WTC11 (cell line): ENCODE measurements at regions not wholly inside any gene's neighbourhood (a gene's known extent, or its start where the extent isn't known, plus 50 kb on each side); places are given as distances from the start of the nearest gene placed in this dataset.

Experiments used
- ATAC-seq: fragments of 200-7000 bp; cut with Tn5 transposase; 2 replicates; pipeline ENCODE4 v1.10.0; 2021; ENCODE audit warnings: mild to moderate bottlenecking, moderate library complexity
- CTCF ChIA-PET: fragments of 300-600 bp; sonication (Branson Sonifier 250); formaldehyde crosslinking; loops from one replicate; lab custom pipeline; 2021; ENCODE audit warnings: antibody characterized with exemption; lab: Charles Lee
- POLR2A ChIA-PET: fragments of 350-600 bp; sonication (Branson Sonifier 250); formaldehyde crosslinking; loops from one replicate; lab custom pipeline; 2021; ENCODE audit warnings: antibody characterized with exemption; lab: Charles Lee
- DNase-seq: peaks from one replicate; pipeline ENCODE4 v3.0.0; 2021; ENCODE audit warnings: low spot score
- H3K27ac Mint-ChIP-seq: 2 replicates; pipeline ENCODE4 v1.8.0; 2021; ENCODE audit warnings: mixed read lengths
- H3K27me3 Mint-ChIP-seq: 2 replicates; pipeline ENCODE4 v1.8.0; 2021; ENCODE audit warnings: low read depth, mild to moderate bottlenecking, moderate library complexity, mixed read lengths
- H3K36me3 Mint-ChIP-seq: 2 replicates; pipeline ENCODE4 v1.8.0; 2021; ENCODE audit warnings: mixed read lengths
- H3K4me1 Mint-ChIP-seq: 2 replicates; pipeline ENCODE4 v1.8.0; 2022; ENCODE audit warnings: mixed read lengths
- H3K4me3 Mint-ChIP-seq: 2 replicates; pipeline ENCODE4 v1.8.0; 2021; ENCODE audit warnings: mild to moderate bottlenecking, moderate library complexity, mixed read lengths
- H3K9me3 Mint-ChIP-seq: 2 replicates; pipeline ENCODE4 v1.8.0; 2021; ENCODE audit warnings: mixed read lengths
- ATF1 ChIP-seq: sonication (generic); formaldehyde crosslinking; IDR thresholded peaks from 2 replicates; pipeline ENCODE4 v1.8.1; 2023; ENCODE audit warnings: mild to moderate bottlenecking, moderate library complexity, missing genetic modification reagents
- CBFB ChIP-seq: sonication (generic); formaldehyde crosslinking; IDR thresholded peaks from 2 replicates; pipeline ENCODE4 v1.8.1; 2022; ENCODE audit warnings: mild to moderate bottlenecking, low read depth, missing genetic modification reagents
- CDX4 ChIP-seq: fragments of 250-450 bp; sonication (Bioruptor Pico); IDR thresholded peaks from 2 replicates; pipeline ENCODE4 v1.9.0; 2021; ENCODE audit warnings: moderate library complexity, mild to moderate bottlenecking, inconsistent platforms, borderline replicate concordance
- CREB1 ChIP-seq: sonication (generic); formaldehyde crosslinking; IDR thresholded peaks from 2 replicates; pipeline ENCODE4 v1.8.0; 2023; ENCODE audit warnings: mild to moderate bottlenecking, missing genetic modification reagents
- E2F1 ChIP-seq: sonication (generic); formaldehyde crosslinking; IDR thresholded peaks from 2 replicates; pipeline ENCODE4 v1.8.0; 2022; ENCODE audit warnings: mild to moderate bottlenecking, missing genetic modification reagents
- ELF4 ChIP-seq: sonication (generic); formaldehyde crosslinking; IDR thresholded peaks from 2 replicates; pipeline ENCODE4 v1.8.1; 2022; ENCODE audit warnings: low read depth, mild to moderate bottlenecking, moderate library complexity, missing genetic modification reagents
- ESRRA ChIP-seq: sonication (generic); formaldehyde crosslinking; IDR thresholded peaks from 2 replicates; pipeline ENCODE4 v1.8.1; 2022; ENCODE audit warnings: mild to moderate bottlenecking, missing genetic modification reagents, borderline replicate concordance
- ETV6 ChIP-seq: sonication (generic); formaldehyde crosslinking; IDR thresholded peaks from 2 replicates; pipeline ENCODE4 v1.8.1; 2022; ENCODE audit warnings: mild to moderate bottlenecking, missing genetic modification reagents
- FOXK1 ChIP-seq: sonication (generic); formaldehyde crosslinking; IDR thresholded peaks from 2 replicates; pipeline ENCODE4 v1.8.0; 2022; ENCODE audit warnings: mild to moderate bottlenecking, moderate library complexity, missing genetic modification reagents
- GABPB1 ChIP-seq: sonication (generic); formaldehyde crosslinking; IDR thresholded peaks from 2 replicates; pipeline ENCODE4 v1.8.1; 2023; ENCODE audit warnings: mild to moderate bottlenecking, missing genetic modification reagents
- GTF2I ChIP-seq: fragments of 250-450 bp; sonication (Bioruptor Pico); conservative IDR thresholded peaks from 2 replicates; pipeline ENCODE4 v1.4.0; 2021; ENCODE audit warnings: mild to moderate bottlenecking
- KAT7 ChIP-seq: sonication (generic); formaldehyde crosslinking; IDR thresholded peaks from 2 replicates; pipeline ENCODE4 v1.8.1; 2023; ENCODE audit warnings: missing genetic modification reagents, mild to moderate bottlenecking, borderline replicate concordance
- MLX ChIP-seq: sonication (generic); formaldehyde crosslinking; IDR thresholded peaks from 2 replicates; pipeline ENCODE4 v1.8.1; 2023; ENCODE audit warnings: mild to moderate bottlenecking, missing genetic modification reagents, moderate library complexity
- MXD4 ChIP-seq: fragments of 250-450 bp; sonication (Bioruptor Pico); IDR thresholded peaks from 2 replicates; pipeline ENCODE4 v1.8.0; 2021; ENCODE audit warnings: mild to moderate bottlenecking, moderate library complexity, borderline replicate concordance
- NFYB ChIP-seq: sonication (generic); formaldehyde crosslinking; conservative IDR thresholded peaks from 2 replicates; pipeline ENCODE4 v1.8.0; 2022; ENCODE audit warnings: low read depth, missing genetic modification reagents
- PRRX2 ChIP-seq: fragments of 250-450 bp; sonication (Bioruptor Pico); IDR thresholded peaks from 2 replicates; pipeline ENCODE4 v1.8.0; 2021; ENCODE audit warnings: mild to moderate bottlenecking
- USF1 ChIP-seq: sonication (generic); formaldehyde crosslinking; IDR thresholded peaks from 2 replicates; pipeline ENCODE4 v1.8.0; 2022; ENCODE audit warnings: mild to moderate bottlenecking, missing genetic modification reagents
- USF2 ChIP-seq: sonication (generic); formaldehyde crosslinking; IDR thresholded peaks from 2 replicates; pipeline ENCODE4 v1.8.1; 2023; ENCODE audit warnings: mild to moderate bottlenecking, missing genetic modification reagents, moderate library complexity
- ZMAT4 ChIP-seq: fragments of 250-450 bp; sonication (Bioruptor Pico); IDR thresholded peaks from 2 replicates; pipeline ENCODE4 v1.9.0; 2021; ENCODE audit warnings: mild to moderate bottlenecking
- ZNF121 ChIP-seq: sonication (generic); formaldehyde crosslinking; IDR thresholded peaks from 2 replicates; pipeline ENCODE4 v1.8.0; 2023; ENCODE audit warnings: missing genetic modification reagents
- ZNF219 ChIP-seq: sonication (generic); formaldehyde crosslinking; IDR thresholded peaks from 2 replicates; pipeline ENCODE4 v1.8.0; 2023; ENCODE audit warnings: missing genetic modification reagents, mild to moderate bottlenecking, borderline replicate concordance
- ZNF263 ChIP-seq: sonication (generic); formaldehyde crosslinking; IDR thresholded peaks from 2 replicates; pipeline ENCODE4 v1.8.1; 2022; ENCODE audit warnings: low read depth, mild to moderate bottlenecking, moderate library complexity, missing genetic modification reagents
- ZNF416 ChIP-seq: fragments of 250-450 bp; sonication (Bioruptor Pico); IDR thresholded peaks from 2 replicates; pipeline ENCODE4 v1.9.0; 2021; ENCODE audit warnings: mild to moderate bottlenecking, inconsistent platforms
- ZNF425 ChIP-seq: fragments of 250-450 bp; sonication (Bioruptor Pico); conservative IDR thresholded peaks from 2 replicates; pipeline ENCODE4 v1.9.0; 2021; ENCODE audit warnings: mild to moderate bottlenecking

GRCh38 chr16:47877166-47877565 is 278.6 kb downstream of the ABCC12 start:
- Mint-ChIP-seq H3K4me1 (peaks cover 9% of the 10 kb centered on the region; the same call in 1 of the 2 replicates), H3K36me3 (no peaks in the 10 kb centered on the region)
- CTCF ChIA-PET, result interaction anchor here (1.3 kb wide), 1 partner anchor 176 kb away, joined by 3 read pairs; no protein-coding TSS in a partner anchor

GRCh38 chr16:47876511-47876910 is 279.3 kb downstream of the ABCC12 start:
- DNase-seq (no peak), ATAC-seq (no peak)
- Mint-ChIP-seq H3K27me3 (no peaks in the 10 kb centered on the region; the same call in 1 of the 2 replicates), H3K4me3 (no peak overlapping the region), H3K4me1 (peaks cover 9% of the 10 kb centered on the region; the same call in 1 of the 2 replicates), H3K9me3 (0 out of 2 replicates have a peak, but pooled peaks cover 4% of the 10 kb centered on the region), H3K36me3 (no peaks in the 10 kb centered on the region), H3K27ac (no peak overlapping the region)
- ChIA-PET POLR2A (no interaction called here), CTCF (interaction anchor here (1.2 to 1.8 kb wide), 3 partner anchors 52 to 288 kb away, joined by 3 to 7 read pairs (median 3); no protein-coding TSS in a partner anchor)
- TF ChIP-seq ZNF263 (CRISPR knock-in tag), result no peak
- TF ChIP-seq CREB1 (CRISPR knock-in tag), result no peak
- no peak for TF ChIP-seq ESRRA (CRISPR knock-in tag)
- no peak for TF ChIP-seq ATF1 (CRISPR knock-in tag)
- no peak for TF ChIP-seq ZNF121 (CRISPR knock-in tag)
- no peak for TF ChIP-seq GTF2I (CRISPR knock-in tag)
- TF ChIP-seq FOXK1 (CRISPR knock-in tag), result no peak
- TF ChIP-seq USF2 (CRISPR knock-in tag), result no peak
- no peak for TF ChIP-seq ZNF425
- no peak for TF ChIP-seq MXD4 (CRISPR knock-in tag)
- TF ChIP-seq ELF4 (CRISPR knock-in tag), result no peak
- no peak for TF ChIP-seq PRRX2 (CRISPR knock-in tag)
- no peak for TF ChIP-seq KAT7 (CRISPR knock-in tag)
- TF ChIP-seq ETV6 (CRISPR knock-in tag), result no peak
- no peak for TF ChIP-seq E2F1 (CRISPR knock-in tag)
- TF ChIP-seq ZNF416 (CRISPR knock-in tag), result no peak
- no peak for TF ChIP-seq USF1 (CRISPR knock-in tag)
- TF ChIP-seq ZNF219, result no peak

More at GRCh38 chr16:47877166-47877565, 278.6 kb downstream of the ABCC12 start:
- TF ChIP-seq MLX (CRISPR knock-in tag), result no peak
- TF ChIP-seq CDX4 (CRISPR knock-in tag), result no peak
- no peak for TF ChIP-seq GABPB1
- no peak for TF ChIP-seq ZMAT4 (CRISPR knock-in tag)
- TF ChIP-seq ZNF263 (CRISPR knock-in tag), result no peak
- no peak for TF ChIP-seq ESRRA (CRISPR knock-in tag)
- TF ChIP-seq FOXK1 (CRISPR knock-in tag), result no peak
- TF ChIP-seq NFYB (CRISPR knock-in tag), result no peak
- no peak for TF ChIP-seq MXD4 (CRISPR knock-in tag)
- no peak for TF ChIP-seq CBFB (CRISPR knock-in tag)
- Mint-ChIP-seq H3K27ac (no peak overlapping the region), H3K4me3 (no peak overlapping the region), H3K27me3 (no peaks in the 10 kb centered on the region; the same call in 1 of the 2 replicates), H3K9me3 (0 out of 2 replicates have a peak, but pooled peaks cover 4% of the 10 kb centered on the region)
- ATAC-seq (no peak), DNase-seq (no peak)
- POLR2A ChIA-PET, result no interaction called here
